ENCODE measurements at regions not wholly inside any gene's neighbourhood (a gene's known extent, or its start where the extent isn't known, plus 50 kb on each side); places are given as distances from the start of the nearest gene placed in this dataset.

- Histone ChIP-seq H2AFZ (no peak overlapping the region), H3F3A (replicated peaks; ENCODE audit: low read depth) (no peaks in the 10 kb centered on the region), H3K27me3 (ENCODE audit: insufficient read depth) (no peaks in the 10 kb centered on the region), H4K20me1 (replicated peaks; ENCODE audit: insufficient read depth) (no peaks in the 10 kb centered on the region), H3K9me2 (ENCODE audit: insufficient read depth) (0 out of 2 replicates have a peak, but pooled peaks cover 3% of the 10 kb centered on the region), H3K4me2 (no peak overlapping the region), H3K79me2 (replicated peaks; ENCODE audit: insufficient read depth) (no peaks in the 10 kb centered on the region), H3K4me1 (ENCODE audit: insufficient read depth) (peaks cover 8% of the 10 kb centered on the region), H3K36me3 (ENCODE audit: insufficient read depth) (peaks cover 8% of the 10 kb centered on the region), H3K27ac (ENCODE audit: low read depth) (no peak overlapping the region), H3K4me3 (no peak overlapping the region)
- Mint-ChIP-seq H3K36me3 (ENCODE audit: low read depth) (peaks cover 34% of the 10 kb centered on the region), H3K4me1 (peaks cover 12% of the 10 kb centered on the region; the same call in 2 of the 3 replicates), H3K4me3 (no peak overlapping the region), H3K27me3 (ENCODE audit: insufficient read depth, low read depth, poor library complexity) (no peaks in the 10 kb centered on the region), H3K9me3 (peaks cover 51% of the 10 kb centered on the region), H3K27ac (no peak overlapping the region)
- TF ChIP-seq JUNB (IDR thresholded peaks at IDR 0.05; ENCODE audit: unreplicated experiment) (no peak), EZH2phosphoT487 (IDR thresholded peaks at IDR 0.05; ENCODE audit: unreplicated experiment) (no peak), NANOG (IDR thresholded peaks at IDR 0.05; ENCODE audit: borderline replicate concordance) (no peak), ZNF462 (CRISPR knock-in tag; IDR thresholded peaks at IDR 0.05) (no peak)
- no peak for DNase-seq (ENCODE audit: low spot score)
- ATAC-seq, result no peak
Observed at GRCh38 chr16:59686405-59686804, 952.3 kb upstream of the GOT2 start.

GRCh38 chr16:59684911-59685310, 950.8 kb upstream of the GOT2 start:
- H3K4me1 ChIP-seq (ENCODE audit: insufficient read depth), result peaks cover 8% of the 10 kb centered on the region
- Mint-ChIP-seq H3K4me3 (no peak overlapping the region), H3K27ac (no peak overlapping the region), H3K36me3 (ENCODE audit: low read depth) (peaks cover 34% of the 10 kb centered on the region), H3K27me3 (ENCODE audit: insufficient read depth, low read depth, poor library complexity) (no peaks in the 10 kb centered on the region), H3K9me3 (peaks cover 51% of the 10 kb centered on the region), H3K4me1 (peaks cover 12% of the 10 kb centered on the region; the same call in 2 of the 3 replicates)
- H3K27ac ChIP-seq (ENCODE audit: low read depth), result no peak overlapping the region
- H3K4me3 ChIP-seq, result no peak overlapping the region
- H3K27me3 ChIP-seq (ENCODE audit: insufficient read depth), result no peaks in the 10 kb centered on the region
- H4K20me1 ChIP-seq (replicated peaks; ENCODE audit: insufficient read depth), result no peaks in the 10 kb centered on the region
- no peak overlapping the region for H3K4me2 ChIP-seq
- H3K36me3 ChIP-seq (ENCODE audit: insufficient read depth), result peaks cover 8% of the 10 kb centered on the region
- ATAC-seq (no peak), DNase-seq (ENCODE audit: low spot score) (no peak)
- peaks cover 3% of the 10 kb centered on the region; the same call in 1 of the 2 replicates for H3K9me2 ChIP-seq (ENCODE audit: insufficient read depth)
- H3F3A ChIP-seq (replicated peaks; ENCODE audit: low read depth), result no peaks in the 10 kb centered on the region
- H3K79me2 ChIP-seq (replicated peaks; ENCODE audit: insufficient read depth), result no peaks in the 10 kb centered on the region
- H2AFZ ChIP-seq, result no peak overlapping the region
- TF ChIP-seq CREB1 (CRISPR knock-in tag; IDR thresholded peaks at IDR 0.05; ENCODE audit: low read depth), result no peak
- TF ChIP-seq NANOG (IDR thresholded peaks at IDR 0.05; ENCODE audit: borderline replicate concordance), result no peak
- TF ChIP-seq ZNF331 (CRISPR knock-in tag; IDR thresholded peaks at IDR 0.05; ENCODE audit: low read depth), result no peak
- TF ChIP-seq ZNF462 (CRISPR knock-in tag; IDR thresholded peaks at IDR 0.05), result no peak
- TF ChIP-seq EZH2 (IDR thresholded peaks at IDR 0.05; ENCODE audit: low read depth, unreplicated experiment), result no peak
